ENCODE measurements at regions not wholly inside any gene's neighbourhood (a gene's known extent, or its start where the extent isn't known, plus 50 kb on each side); places are given as distances from the start of the nearest gene placed in this dataset.

- no peak for TF ChIP-seq POLR2A (IDR thresholded peaks at IDR 0.05; ENCODE audit: low read length)
- TF ChIP-seq GATA1 (IDR thresholded peaks at IDR 0.05; ENCODE audit: low read depth, low read length), result no peak
Observed at GRCh38 chr6:132096996-132097395, 145.8 kb upstream of the CCN2 start.

All from erythroblast (primary cell).